GM03348 (cell line): ENCODE measurements at regions not wholly inside any gene's neighbourhood (a gene's known extent, or its start where the extent isn't known, plus 50 kb on each side); places are given as distances from the start of the nearest gene placed in this dataset.
"Not testable (repeated sequence)": the region's sequence is repeated elsewhere in the genome, so short reads cannot be mapped to it uniquely, and the experiment has no call there.

Experiments used
- DNase-seq: peaks from one replicate; pipeline ENCODE4 v3.0.0; 2012; ENCODE audit warnings: low spot score

DNA sequence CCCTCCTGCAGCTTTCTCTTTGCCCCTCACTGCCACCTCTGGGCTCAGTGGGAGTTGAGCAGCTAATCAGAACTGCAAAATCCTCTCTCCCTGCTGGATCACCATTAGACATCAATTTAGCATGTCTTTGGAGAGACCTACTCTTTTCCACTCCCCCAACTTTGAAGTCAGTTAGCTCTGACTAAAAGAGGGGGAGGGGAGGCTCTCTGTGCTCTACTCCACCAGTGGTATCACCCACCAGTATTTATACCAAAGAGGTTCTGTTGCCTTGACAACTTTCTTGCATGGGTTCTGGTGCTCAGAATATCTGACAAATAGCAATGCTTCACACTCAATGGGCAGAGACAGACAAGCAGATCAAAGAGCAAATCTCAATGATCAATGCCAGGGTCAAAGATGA lies 146.2 kb upstream of the ROPN1 start:
- DNase-seq: no peak

DNA sequence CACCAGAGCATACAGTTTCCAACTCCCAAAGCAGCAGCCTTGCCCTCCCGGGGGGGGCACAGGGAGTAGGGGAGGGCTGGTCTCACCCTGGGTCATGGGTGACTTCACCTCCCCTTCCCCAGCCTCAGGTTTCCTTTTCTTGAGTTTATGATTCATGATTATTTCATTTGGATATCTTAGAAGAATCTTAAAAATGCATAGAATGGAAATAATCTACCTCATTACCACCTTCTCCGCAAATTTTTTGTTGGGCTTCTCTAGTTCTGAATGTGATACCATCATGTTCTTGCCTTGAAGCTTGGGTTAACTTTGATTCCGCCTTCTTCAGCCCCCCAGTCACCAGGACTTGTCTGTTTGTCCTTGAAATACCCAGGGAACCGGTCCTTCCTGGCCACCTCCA lies 148.8 kb upstream of the ROPN1 start:
- no peak for DNase-seq

DNA sequence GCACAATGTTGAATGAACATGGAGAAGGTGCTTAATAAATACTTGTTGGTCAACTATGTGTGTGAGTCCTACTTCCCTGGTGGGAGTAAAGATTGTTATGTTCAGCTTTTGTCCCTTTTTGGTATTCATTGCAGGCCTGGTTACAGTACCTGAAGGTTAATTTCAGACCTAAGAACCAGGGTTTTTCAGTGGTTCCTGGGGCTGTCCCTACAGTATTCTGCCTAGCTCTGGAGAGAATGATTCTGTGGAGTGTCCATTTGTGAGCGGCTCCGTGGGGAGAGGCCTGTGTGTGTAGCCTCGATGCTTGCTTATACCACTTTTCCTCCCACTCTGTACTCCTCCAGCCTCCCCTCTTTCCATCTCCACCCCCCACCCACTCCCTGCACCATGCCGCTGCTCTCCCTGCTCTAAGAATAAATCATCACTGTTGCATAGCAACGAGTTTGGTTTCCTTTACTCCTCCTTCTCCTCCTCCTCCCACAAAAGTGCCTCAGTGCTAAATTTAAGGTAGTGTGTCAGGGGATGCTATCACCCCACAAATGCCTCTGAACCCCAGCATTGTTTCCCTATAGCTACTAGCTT lies 150.6 kb upstream of the ROPN1 start:
- no peak for DNase-seq

DNA sequence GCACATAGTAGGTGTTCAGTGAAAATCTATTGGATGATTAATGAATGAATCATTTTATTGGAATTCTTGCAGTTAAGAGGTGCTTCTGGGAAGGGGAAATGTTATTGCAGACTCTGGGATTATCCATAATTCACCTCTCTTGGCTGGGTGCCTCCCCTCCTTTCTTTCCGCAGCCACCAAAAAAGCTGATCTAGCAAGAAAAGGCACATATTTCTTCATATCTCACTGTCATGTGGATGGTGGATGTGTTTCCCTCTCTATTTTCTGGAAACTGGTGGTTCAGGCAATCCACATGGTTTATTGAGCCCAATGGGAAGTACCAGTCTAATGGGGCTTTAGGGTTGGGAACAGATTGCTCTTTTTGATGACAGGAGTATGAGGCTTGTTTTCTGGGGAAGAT lies 151.1 kb upstream of the ROPN1 start:
- no peak for DNase-seq

DNA sequence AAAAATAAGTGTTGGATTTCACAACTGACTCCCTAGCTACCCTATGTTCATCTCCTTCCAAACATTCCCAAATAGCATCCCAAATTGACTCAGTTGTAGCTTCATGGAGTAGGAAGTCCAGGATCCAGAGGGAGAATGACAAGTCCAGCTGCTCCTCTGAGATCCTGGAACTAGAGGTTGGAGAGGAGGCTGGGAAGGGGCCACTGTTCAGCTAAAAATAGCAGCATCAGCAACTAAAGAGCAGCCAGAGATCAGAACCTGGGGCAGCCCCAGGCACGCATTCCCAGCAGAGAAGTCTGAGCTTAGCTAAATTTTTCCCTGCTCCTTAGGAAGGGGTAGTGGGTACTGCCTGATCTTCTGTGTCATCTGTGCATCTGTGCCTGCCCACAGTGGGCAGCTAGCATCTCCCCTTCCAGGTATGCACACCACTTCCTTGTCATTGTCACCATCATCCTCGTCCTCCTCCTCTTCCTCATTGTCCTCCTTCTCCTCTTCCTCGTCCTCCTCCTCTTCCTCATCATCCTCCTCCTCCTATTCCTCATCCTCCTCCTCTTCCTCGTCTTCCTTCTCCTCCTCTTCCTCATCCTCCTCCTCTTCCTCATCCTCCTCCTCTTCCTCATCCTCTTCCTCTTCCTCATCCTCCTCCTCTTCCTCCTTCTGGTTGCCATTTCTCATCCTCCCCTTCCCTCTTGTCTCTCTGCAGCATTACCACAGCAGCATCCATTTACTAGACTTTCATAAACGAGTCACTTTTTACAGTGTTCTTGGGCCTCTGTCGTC lies 152.3 kb upstream of the ROPN1 start:
- DNase-seq: no peak

DNA sequence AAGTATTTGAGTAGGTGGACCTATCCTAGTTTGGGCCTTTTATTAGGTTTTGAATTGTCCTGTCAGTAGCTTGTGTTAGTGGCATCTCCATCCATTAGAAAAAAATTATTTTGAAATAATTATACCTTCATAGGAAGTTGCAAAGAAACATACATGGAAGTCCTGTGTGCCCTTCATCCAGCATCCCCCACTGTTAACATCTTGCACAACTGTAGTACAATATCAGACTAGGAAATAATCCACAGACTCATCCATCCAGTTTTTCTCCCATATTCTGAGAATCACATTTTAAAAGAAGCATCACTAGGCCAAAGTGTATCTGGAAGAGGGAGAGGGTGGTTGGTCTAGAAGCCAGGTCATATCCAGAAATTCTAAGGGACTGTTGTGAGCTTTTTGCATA lies 155.5 kb upstream of the ROPN1 start:
- DNase-seq: no peak

DNA sequence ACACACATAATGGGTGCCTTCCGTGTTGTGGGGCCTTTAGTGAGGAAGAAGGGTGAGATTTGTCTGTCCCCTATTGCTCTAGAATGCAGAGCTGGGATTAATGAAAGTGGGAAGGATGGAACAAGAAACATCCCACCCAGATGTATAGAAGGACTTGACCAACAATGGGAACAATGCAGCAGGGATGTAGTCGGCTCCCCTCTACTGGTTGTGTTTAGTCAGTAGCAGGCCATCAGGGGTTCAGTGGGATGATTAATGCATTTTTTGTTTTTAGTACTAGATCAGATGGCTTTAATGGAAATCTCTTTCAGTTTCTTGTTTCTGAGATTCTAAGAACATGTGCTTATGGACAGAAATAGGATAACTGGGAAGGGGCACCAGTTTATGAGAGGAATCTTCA lies 156.0 kb upstream of the ROPN1 start:
- no peak for DNase-seq

DNA sequence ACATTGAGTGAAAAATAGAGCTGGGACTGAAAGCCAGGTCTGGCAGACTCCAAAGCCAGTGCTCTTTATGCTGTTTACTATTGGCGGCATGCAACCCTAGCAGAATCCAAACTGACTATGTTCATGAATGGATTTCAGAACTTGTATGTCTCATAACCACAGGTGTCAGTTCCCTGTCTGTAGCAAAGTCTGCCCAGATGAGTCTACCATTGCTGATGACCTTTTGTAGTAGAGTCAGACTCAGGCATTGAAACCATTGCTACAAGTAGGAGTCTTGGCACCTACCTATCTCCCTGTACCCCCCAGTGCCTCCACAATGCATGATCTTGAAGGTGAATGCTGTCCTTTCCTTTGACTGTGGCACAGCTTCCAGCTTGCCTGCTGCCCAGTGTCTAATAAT lies 157.2 kb upstream of the ROPN1 start:
- no peak for DNase-seq

DNA sequence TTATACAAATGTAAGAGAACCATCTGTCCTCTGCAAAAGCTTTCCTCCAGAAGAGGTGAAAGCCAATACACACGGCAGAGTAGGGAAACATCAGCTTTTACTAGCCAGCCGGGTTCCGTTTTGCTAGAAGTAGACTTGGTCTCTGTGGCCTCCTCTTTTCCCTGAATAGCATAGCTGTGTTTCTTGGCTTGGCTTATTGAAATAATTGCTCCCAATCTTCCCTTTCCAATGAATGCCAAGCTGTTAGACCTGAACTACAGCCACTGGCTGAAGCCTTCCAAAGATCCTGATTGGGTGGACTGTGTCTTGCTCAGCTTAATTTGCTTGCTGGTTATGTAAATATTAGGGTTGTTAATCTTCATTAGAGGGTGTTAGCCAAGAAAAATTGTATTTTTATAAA lies 157.8 kb upstream of the ROPN1 start:
- no peak for DNase-seq

DNA sequence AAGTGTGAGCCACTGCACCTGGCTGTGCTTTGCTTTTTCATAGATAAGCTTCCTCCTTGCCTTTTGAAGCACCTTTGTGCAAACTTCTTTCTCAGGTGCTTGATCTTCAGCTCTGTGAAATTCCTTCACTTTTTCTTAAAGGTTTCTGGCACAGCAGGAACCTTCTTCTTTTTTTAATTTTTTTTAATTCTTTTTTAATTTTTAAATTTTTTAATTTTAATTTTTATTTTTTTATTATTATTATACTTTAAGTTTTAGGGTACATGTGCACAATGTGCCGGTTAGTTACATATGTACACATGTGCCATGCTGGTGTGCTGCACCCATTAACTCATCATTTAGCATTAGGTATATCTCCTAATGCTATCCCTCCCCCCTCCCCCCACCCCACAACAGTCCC lies 161.0 kb upstream of the ROPN1 start:
- not testable (repeated sequence) for DNase-seq

DNA sequence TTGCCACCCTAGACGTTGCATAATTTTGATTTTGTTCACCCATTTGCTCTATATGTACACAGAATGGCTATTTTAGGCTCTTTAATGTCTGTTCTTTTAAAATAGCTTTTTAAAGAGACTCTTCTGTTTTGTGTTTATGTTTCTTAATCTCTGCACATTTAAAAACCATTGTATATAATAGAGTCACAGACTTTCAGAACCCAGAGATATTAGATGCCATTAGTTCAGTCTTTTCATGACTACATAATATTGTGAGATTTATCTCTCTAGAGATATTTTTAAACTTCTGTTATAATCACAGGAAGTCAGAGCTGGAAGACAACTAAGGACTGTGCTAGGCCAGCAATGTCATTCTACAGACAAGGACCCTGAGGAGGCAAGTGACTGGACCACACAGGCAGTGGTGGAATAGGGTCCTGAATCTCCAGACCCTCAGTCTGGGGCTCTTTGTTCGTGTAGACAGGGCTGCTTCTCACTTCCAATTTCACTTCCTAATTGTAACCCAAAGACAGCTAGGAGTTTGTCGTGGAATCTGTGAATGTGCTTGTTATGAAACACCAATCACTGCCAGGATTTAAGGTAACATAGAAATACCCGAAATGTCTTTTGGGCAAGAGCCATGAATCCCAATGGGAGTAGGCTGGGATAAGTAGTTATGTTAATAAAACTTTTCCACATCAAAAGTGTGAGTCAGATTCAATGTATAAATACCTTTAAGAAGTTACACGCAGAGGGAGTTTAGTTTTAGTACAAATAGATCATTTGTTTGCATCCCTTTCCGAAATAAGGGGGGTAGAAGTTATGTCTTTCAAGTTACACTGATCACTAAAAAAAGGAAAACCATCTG lies 165.2 kb upstream of the ROPN1 start:
- no peak for DNase-seq

DNA sequence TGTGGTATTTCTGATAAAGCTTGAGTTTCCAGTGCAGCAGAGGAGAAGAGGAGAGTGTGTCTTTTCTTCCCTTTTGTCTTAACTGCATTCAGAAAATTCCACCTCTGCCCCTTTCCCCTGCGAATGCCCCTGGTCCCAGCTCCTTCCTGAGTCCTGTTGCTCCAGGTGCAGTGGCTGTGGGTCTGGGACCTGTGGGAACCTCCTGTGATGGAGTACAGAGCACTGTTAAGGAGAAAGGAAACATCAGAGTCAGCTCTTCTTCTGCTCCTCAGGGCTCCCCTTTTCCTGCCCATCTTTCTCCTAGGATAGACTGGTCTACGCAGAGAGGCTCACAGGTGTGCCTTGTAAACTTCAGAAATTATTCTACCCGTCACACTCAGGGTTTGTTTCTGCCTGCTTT lies 165.8 kb upstream of the ROPN1 start:
- DNase-seq: no peak

DNA sequence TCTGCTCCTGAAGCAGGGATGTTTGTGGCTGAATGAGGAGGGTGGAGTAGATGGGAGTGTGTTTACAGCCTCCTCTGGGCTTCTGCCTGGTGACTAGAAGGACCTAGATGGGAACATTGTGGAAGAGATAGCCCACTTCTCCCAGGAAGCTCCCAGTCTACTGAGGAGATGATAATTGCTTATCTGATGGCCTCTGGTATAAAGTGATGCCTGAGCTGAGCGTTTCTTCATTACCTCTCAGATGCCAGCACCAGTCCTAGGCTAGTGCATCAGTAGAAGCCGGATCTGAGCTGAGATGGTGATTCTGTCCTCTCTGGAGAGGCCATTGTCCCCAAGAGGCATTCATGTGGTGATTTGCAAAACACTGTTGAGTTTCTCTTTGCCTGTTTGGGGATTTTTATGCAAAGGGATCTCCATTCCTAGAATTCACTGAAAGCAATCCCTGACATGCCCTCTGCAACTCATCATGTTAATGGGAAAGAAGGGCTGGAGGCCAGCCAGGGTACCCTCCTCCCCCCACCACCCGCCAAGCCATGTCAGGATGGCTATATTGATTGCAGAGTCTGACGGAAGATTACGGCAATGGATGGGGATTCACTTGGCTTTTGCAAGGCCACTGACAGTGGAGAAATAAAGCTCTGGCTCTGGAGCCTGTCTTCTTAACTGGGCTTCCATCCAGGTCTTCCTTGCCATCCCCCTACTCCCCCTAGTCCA lies 166.4 kb upstream of the ROPN1 start:
- DNase-seq: no peak

DNA sequence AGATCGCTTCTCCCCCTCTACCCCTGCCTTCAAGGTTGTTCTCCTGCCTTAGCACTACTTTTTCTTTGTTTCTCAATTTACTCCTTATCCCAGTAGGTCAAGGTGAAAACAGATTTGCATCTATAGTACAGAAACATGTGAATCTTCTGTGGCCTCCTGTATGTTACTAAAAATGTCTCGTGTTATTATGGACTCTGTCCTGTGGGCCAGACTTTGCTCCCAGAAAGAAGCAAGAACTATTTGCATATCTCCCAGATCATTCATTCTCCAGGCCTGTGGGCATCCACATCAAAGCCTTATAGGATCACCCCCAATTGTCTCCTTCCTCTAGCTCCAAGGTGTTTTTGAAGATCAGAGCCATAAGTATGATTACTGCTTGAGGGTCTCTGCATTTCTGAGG lies 169.5 kb upstream of the ROPN1 start:
- DNase-seq: no peak

DNA sequence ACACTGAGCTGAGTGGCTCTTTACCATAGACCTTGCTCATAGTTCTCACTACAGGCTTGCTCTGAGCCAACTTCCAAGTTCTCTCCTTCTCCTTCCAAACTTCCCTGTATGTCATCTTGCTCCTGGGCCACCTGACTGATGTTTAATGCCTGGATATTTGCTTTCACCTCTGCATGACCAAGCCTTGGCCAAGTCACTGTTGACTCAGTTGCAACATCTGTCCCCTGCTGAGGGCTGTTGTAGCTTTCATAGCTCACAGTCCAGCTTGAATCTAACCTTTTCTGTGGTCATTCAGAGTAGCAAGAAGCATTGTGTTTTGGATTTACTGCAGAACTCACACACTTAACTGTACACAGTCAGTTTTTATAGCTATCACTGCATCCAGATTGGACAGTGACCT lies 171.8 kb upstream of the ROPN1 start:
- no peak for DNase-seq

DNA sequence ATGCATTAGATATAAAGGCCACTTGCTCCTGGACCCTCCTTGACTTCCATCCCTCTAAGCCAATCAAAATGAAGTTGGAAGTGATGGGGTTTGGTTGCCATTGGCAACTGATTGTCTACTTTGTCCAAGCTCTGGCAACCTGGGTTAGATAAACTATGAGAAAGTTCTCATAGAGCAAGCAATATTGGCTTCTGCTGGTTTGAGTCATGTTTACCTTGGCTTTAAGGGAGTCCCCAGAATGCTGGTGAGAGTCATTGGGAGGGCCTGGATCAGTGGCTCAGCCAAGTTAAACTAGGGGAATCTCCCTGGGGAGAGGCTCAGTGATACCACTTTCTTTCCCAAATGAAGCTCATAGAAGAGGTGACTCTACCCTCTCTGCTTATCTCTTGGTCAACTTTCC lies 176.3 kb upstream of the ROPN1 start:
- no peak for DNase-seq

DNA sequence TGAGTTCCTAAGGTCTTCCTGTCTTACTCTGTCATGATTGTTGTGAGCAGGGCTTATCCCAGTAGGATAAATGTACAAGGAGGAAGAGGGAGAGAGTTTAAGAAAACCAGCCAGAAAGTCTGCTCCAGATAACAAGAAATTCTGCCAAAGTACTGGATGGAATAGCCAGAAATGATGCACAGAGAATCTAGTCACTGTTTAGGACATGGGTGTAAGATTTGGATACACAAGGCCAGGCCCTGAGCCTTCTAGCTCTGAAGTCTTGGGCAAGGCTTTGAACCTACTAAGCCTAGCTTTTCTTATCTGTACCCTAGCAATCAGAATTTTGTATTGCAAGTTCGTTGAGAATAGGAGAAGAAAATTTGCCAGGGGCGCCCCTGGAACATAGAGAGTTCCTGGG lies 180.4 kb upstream of the ROPN1 start:
- no peak for DNase-seq

DNA sequence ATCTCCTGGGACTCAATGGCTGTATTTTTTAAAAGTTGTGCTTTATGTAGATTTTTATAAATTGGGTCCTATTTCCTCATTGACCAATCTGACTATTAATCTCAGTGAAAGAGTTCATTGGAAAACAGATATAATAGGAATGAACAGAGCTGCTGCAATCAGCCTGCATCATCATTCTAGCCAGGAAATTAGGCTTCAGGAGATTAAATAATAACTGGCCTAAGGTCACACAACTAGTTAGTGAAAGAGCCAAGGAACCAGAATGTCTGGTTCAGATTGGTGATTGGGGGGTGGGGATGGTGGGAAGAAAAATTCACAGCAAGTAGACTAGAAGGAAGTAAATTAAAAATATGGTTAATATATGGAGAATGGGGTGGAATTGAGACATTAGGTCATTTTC lies 180.9 kb upstream of the ROPN1 start:
- no peak for DNase-seq

DNA sequence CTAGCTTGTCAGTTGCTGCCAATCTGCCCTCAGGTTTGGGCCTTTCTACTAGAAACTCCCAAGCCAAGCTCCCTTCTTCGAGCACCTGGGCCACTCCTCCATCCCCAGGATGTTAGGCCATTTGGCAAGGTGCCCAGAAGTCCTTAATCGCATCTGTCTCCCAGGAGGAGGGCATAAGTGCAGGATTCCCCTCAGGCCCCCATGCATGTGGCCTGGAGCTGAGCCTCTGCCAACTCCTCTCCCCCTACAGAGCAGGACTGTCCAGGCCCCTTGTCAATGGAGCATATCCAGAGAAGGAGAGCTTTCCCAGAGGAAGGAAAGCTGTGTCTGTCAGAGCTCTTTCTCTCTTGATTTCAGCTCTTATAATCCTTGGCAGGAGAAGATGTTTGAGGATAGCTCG lies 182.6 kb upstream of the ROPN1 start:
- DNase-seq: no peak

DNA sequence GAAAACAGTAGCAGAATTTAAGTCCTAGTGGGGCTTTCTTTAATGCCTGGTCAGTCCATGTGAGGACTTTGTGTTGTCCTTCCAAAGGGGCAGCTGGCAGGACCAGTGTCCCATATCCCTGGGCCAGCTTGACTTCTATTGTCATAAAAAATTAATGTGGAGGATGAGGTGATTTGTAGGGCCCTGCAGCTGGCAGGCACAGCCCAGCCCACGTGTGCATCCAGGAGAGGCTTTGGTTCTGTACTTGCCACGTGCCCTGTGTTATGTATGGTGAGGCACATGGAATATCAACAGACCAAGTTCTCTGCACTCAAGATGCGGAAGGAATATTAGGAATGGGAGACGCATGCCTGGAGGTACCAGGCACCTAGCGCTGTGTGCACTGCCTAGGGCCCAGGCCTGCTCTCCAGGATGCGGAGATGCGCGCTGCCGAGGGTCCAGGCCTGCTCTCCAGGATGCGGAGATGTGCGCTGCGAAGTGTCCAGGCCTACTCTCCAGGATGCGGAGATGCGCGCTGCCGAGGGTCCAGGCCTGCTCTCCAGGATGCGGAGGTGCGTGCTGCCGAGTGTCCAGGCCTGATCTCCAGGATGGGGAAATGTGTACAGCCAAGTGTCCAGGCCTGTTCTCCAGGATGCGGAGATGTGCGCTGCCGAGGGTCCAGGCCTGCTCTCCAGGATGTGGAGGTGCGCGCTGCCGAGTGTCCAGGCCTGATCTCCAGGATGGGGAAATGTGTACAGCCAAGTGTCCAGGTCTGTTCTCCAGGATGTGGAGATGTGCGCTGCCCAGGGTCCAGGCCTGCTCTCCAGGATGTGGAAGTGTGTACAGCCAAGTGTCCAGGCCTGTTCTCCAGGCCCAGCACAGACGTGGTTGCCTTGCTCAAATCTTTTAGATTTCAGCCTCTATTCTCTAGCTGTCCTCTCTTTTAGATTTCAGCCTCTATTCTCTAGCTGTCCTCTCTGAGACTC lies 183.3 kb upstream of the ROPN1 start:
- DNase-seq: no peak

DNA sequence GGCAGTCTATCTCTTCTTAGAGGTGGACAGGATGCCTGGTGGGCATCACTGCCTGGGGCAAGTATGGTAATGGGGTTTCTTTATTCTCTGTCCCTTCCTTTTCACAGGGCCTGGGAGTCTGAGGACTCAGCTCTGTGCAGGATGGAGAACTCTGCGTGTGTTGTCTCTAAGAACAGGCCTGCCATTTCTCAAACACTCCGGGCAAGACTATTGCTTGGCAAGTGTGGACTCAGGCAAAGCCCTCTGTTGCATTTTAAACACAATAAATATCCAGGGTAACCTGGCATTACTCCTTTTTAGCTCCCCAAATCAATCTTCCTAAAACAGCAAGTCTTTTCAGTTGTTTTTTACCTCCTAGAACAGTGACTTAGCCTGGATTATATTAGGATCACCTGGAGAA lies 185.1 kb upstream of the ROPN1 start:
- no peak for DNase-seq
